ENCODE measurements at regions not wholly inside any gene's neighbourhood (a gene's known extent, or its start where the extent isn't known, plus 50 kb on each side); places are given as distances from the start of the nearest gene placed in this dataset.

DNA sequence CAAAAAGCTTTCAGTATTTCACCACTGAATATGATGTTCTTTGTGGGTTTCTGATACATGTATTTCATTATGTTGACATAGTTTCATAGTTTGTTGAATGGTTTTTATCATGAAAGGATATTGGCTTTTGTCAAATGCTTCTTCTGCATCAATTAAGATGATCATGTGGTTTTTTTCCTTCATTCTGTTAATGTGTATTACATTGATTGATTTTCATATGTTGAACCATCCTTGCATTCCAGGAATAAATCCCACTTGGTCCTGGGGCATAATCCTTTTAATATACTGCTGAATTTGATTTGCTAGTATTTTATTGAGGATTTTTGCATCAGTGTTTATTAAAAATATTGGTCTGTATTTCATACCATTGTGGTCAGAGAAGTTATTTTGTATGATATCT, 70.9 kb upstream of the BHLHE23 start:
- TF ChIP-seq EZH2 (IDR thresholded peaks at IDR 0.05; ENCODE audit: insufficient read depth, poor library complexity, severe bottlenecking): no peak
- TF ChIP-seq EZH2phosphoT487 (IDR thresholded peaks at IDR 0.05; ENCODE audit: insufficient read depth, low read depth): no peak
